ENCODE measurements at regions not wholly inside any gene's neighbourhood (a gene's known extent, or its start where the extent isn't known, plus 50 kb on each side); places are given as distances from the start of the nearest gene placed in this dataset.
"Not testable (repeated sequence)": the region's sequence is repeated elsewhere in the genome, so short reads cannot be mapped to it uniquely, and the experiment has no call there.

- Histone ChIP-seq H3K27ac (peak overlapping the region in 3 of 4 donors; percentile 75 to 80 (median 80)), H3K4me1 (peaks cover 0 to 39% (median 25%) of the 10 kb centered on the region in 4 donors), H3K4me3 (peak overlapping the region in 1 of 4 donors; percentile 26), H3K36me3 (no peaks in the 10 kb centered on the region), H3K9me3 (no peaks in the 10 kb centered on the region), H3K27me3 (no peaks in the 10 kb centered on the region)
- WGBS, 2 donors, result 56 to 58% methylated on average over 14 of the region's 14 CpGs
- DNase-seq (ENCODE audit: low spot score in 2 of 2), result no peak
- TF ChIP-seq CTCF (IDR thresholded peaks at IDR 0.05), result no peak
- TF ChIP-seq POLR2A (IDR thresholded peaks at IDR 0.05), result no peak
- no peak for TF ChIP-seq EP300 (IDR thresholded peaks at IDR 0.05)
Measured at GRCh38 chr15:31435912-31436628, 109.4 kb downstream of the KLF13 start.

- H3K4me3 ChIP-seq, result no peak overlapping the region
- DNase-seq (ENCODE audit: low spot score in 2 of 2), result no peak
- H3K36me3 ChIP-seq, result no peaks in the 10 kb centered on the region
- TF ChIP-seq EP300 (IDR thresholded peaks at IDR 0.05) (no peak), POLR2A (IDR thresholded peaks at IDR 0.05) (no peak), CTCF (IDR thresholded peaks at IDR 0.05) (no peak)
- no peaks in the 10 kb centered on the region for H3K9me3 ChIP-seq
- no peaks in the 10 kb centered on the region for H3K27me3 ChIP-seq
- H3K27ac ChIP-seq, result peak overlapping the region in 2 of 4 donors; percentile 19 to 75
- 78 to 85% methylated on average over 6 of the region's 6 CpGs for WGBS, 2 donors
- peaks cover 0 to 48% (median 29%) of the 10 kb centered on the region in 4 donors for H3K4me1 ChIP-seq
Measured at GRCh38 chr15:31437686-31438085, 111.1 kb downstream of the KLF13 start.

DNA sequence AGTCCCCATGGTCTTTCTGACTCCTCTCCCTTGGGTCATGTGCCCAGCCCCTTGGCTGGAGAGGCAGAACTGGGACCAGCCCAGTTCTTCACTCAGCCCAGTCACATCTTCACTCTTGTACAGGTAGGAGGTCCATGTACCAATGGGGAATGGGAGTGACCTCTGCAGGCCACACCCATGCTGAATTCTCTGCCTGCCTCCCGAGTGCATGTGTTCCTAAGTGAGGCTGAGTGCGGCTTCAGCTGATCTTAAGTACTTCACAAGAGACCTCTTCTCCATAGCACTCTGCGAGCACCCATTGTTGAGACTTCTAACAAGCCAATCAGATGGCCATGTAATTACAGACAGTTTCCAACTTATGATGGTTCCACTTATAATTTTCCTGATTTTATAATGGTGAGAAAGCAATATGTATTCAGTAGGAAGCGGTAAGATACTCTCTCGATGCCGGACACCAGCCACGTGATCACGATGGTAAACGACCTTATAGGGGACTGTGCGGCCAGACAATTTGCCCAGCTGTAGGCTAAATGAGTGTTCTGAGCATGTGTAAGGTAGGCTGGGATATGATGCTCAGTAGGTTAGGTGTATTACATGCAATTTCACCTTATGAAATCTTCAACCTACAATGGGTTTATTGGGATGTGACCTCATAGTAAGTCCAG, 112.1 kb downstream of the KLF13 start:
- 93 to 95% methylated on average over 10 of the region's 10 CpGs for WGBS, 2 donors
- Histone ChIP-seq H3K27me3 (no peaks in the 10 kb centered on the region), H3K4me3 (no peak overlapping the region), H3K9me3 (no peaks in the 10 kb centered on the region), H3K36me3 (no peaks in the 10 kb centered on the region), H3K4me1 (peaks cover 0 to 57% (median 30%) of the 10 kb centered on the region in 4 donors), H3K27ac (no peak overlapping the region)
- no peak for TF ChIP-seq POLR2A (IDR thresholded peaks at IDR 0.05)
- TF ChIP-seq CTCF (IDR thresholded peaks at IDR 0.05), result no peak
- no peak for TF ChIP-seq EP300 (IDR thresholded peaks at IDR 0.05)
- DNase-seq (ENCODE audit: low spot score in 2 of 2), result no peak

DNA sequence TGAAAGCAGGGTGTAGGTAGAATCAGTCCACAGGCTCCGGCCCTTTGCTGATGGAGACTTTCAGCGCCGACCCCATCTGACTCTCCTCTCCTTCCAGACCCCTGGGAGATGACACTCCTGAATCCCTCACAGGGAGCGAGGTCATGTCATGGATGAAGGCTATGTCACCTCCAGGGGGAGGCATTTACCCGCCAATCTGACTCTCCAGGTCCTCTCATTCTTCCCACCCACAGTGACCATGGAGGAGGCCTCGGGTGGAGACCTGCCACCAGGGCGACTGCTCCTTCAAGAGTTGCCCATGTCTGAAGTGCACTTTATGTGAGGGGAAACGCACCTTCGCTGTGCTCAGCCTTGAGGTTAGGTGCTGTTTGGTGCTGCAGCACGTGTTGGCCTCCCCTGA, 112.7 kb downstream of the KLF13 start:
- no peaks in the 10 kb centered on the region for H3K9me3 ChIP-seq
- DNase-seq (ENCODE audit: low spot score in 2 of 2), result no peak
- no peaks in the 10 kb centered on the region for H3K36me3 ChIP-seq
- H3K27me3 ChIP-seq, result no peaks in the 10 kb centered on the region
- no peak overlapping the region for H3K27ac ChIP-seq
- peaks cover 0 to 58% (median 28%) of the 10 kb centered on the region in 4 donors for H3K4me1 ChIP-seq
- H3K4me3 ChIP-seq, result no peak overlapping the region
- 89 to 92% methylated on average over 10 of the region's 10 CpGs for WGBS, 2 donors
- TF ChIP-seq POLR2A (IDR thresholded peaks at IDR 0.05) (no peak), CTCF (IDR thresholded peaks at IDR 0.05) (peak in 2 of 5 experiments; percentile 8 to 9)

- WGBS, 2 donors, result 96% methylated on average over 19 to 20 of the region's 20 CpGs
- H3K9me3 ChIP-seq, result not testable (repeated sequence)
- H3K27ac ChIP-seq, result peak overlapping the region in 3 of 4 donors; percentile 71 to 87 (median 86)
Measured at GRCh38 chr15:31440216-31440615, 113.6 kb downstream of the KLF13 start.

More at GRCh38 chr15:31440216-31440615, 113.6 kb downstream of the KLF13 start:
- H3K27me3 ChIP-seq; DNase-seq (ENCODE audit: low spot score in 2 of 2); H3K36me3 ChIP-seq: not testable (repeated sequence)
- Histone ChIP-seq H3K4me3 (peak overlapping the region in 3 of 4 donors; percentile 51 to 70 (median 69)), H3K4me1 (peaks cover 0 to 49% (median 21%) of the 10 kb centered on the region in 4 donors)
